Activated T-cell treated with anti-CD3 and anti-CD28 coated beads for 24 hours (primary cell): ENCODE measurements at regions not wholly inside any gene's neighbourhood (a gene's known extent, or its start where the extent isn't known, plus 50 kb on each side); places are given as distances from the start of the nearest gene placed in this dataset.

Source experiments
- DNase-seq: peaks from one replicate; pipeline ENCODE4 v3.0.0-alpha.2; 2020; ENCODE audit warnings: low read depth

- DNase-seq = no peak
Measured at GRCh38 chr2:234247453-234248180, 197.1 kb downstream of the SPP2 start.

DNA sequence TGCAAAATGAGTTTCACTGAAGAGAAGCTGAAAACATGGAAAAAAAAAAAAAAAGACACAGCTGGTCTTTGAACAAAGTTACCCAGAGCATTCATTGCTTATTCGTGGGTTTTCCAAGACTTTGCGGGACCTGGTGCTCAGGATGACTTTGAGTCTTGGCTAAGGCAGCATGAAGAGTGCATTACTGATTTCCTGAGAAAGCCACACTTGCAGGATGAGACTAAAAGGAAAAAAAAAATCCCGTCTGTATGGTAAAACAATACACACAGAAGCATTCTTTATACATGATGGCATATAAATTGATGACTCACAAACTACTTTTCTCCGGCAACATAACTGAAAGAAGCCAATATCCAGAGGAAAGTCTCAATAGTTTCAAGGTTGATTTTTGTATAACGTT lies 195.4 kb downstream of the SPP2 start:
- DNase-seq = no peak

DNA sequence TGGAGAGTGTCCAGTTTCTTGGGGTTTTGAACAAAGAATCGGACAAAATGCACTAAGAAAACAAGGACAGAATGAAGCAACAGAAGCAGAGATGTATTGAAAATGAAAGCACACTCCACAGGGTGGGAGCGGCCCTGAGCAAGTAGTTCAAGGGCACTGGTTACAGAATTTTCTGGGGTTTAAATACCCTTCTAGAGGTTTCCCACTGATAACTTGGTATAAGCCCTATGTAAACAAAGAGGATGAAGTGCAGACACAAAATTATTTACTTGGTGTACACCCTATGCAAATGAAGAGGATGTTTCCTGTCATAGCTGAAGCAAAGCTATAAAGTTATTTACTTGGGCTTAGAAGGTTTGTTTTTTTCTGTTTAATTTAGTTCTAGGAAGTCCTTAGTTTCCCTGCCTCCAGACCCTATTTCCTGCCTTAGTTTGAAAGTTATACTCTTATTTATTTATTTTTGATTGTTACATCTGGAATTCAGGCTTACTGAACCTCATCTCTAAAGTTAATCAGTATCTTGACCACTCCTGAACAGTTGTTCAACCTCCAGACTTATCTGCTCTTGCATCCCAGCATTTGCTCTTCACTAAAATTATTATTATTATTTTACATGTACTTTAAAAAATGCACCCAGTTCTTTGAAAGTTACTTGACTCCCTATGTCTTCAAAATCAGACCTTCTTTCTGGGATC lies 193.5 kb downstream of the SPP2 start:
- DNase-seq = no peak

GRCh38 chr2:234242459-234242836 lies 191.9 kb downstream of the SPP2 start:
- DNase-seq = no peak

GRCh38 chr2:234241656-234242458 lies 191.4 kb downstream of the SPP2 start:
- no peak for DNase-seq

DNA sequence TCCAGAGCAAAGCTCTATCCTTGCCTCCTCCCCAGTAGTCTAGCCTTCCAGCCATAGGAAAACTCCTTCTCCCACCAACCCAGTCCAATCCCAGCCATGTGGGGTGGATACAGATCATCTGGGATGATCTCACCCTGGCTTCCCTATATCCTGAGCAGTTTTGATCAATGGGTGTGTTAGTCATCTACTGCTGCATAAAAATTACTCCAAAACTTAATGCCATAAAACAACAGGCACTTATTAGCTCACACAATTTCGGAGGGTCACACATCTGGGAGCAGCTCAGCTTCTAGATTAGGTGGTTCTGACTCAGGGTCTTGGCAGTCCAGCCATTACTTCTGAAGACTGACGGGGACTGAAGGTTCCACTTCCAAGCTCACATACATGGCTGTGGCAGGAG lies 190.4 kb downstream of the SPP2 start:
- DNase-seq = no peak

GRCh38 chr2:234235191-234235590 lies 184.7 kb downstream of the SPP2 start:
- no peak for DNase-seq

GRCh38 chr2:234231460-234231859 lies 181.0 kb downstream of the SPP2 start:
- DNase-seq = no peak

GRCh38 chr2:234219046-234219310 lies 168.5 kb downstream of the SPP2 start:
- no peak for DNase-seq

- no peak for DNase-seq
Measured at GRCh38 chr2:234218266-234219045, 168.0 kb downstream of the SPP2 start.

- DNase-seq = no peak
Measured at GRCh38 chr2:234212534-234212933, 162.0 kb downstream of the SPP2 start.

DNA sequence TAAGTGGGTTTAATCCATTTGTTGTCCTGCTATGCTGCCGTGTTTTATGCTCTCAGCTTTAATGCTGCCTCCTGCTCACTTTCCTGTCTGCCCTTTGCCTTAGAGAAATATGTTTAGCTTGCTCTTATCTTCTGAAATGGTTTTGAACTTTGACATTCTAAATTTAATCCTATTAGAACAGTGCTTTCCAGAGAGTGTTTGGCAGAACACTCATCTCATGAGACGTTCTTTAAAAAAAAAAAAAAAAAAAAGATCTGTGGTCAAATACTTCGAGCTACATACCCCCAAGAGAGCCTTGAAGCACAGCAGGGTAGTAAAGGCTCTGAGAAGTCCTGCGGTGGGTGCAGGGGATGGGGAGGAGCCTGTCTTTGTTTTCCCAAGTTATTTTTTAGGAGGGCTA lies 161.3 kb downstream of the SPP2 start:
- no peak for DNase-seq

DNA sequence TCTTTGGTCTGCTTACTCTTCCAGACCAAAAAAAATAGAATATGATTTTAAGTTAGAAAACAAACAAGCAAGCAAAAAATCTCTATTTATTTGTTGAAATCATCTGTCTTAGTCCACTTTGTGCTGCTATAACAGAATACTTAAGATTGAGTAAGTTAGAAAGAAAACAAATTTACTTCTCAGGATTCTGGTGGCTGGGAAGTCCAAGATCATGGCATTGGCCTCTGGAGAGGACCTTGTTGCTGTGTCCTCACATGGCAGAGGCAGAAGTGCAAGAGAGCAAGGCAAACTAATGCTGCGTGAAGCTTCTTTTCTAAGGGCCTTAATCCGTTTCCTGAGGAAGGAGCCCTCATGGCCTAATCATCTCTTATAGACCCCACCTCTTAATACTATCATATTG lies 156.2 kb downstream of the SPP2 start:
- DNase-seq = no peak

DNA sequence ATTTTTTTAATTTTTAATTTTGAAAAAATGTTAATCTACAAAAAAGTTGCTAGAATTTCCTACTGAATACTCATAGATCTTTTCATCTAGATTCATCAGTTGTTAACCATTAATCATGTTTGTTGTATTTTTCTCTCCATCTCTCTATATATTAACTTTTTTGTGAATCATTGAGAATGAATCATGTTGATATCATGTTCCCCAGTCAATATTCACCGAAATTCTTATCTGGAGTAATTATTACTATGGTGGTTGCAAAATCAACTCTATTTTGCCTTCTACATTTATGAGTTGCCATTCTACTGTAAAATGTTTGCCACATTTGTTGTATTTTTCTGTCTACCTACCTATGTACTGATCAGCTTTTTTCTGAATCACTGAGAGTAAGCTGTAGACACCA lies 154.0 kb downstream of the SPP2 start:
- no peak for DNase-seq

- no peak for DNase-seq
Measured at GRCh38 chr2:234203135-234203984, 152.9 kb downstream of the SPP2 start.

DNA sequence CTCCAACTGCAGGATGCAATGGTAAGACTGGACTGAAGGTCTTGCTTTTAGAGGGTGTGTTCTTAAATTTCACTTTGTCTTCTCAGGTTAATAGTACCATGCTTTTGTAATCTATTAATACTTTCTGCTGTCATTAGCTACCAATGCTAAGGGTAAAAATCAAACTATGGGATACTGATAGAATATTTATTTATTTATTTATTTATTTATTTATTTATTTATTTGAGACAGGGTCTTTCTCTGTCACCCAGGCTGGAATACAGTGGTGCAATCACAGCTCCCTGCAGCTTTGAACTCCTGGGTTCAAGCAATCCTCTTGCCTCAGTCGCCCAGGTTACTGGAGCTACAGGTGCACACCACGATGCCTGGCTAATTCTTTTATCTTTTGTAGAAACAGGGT lies 152.1 kb downstream of the SPP2 start:
- DNase-seq = no peak

DNA sequence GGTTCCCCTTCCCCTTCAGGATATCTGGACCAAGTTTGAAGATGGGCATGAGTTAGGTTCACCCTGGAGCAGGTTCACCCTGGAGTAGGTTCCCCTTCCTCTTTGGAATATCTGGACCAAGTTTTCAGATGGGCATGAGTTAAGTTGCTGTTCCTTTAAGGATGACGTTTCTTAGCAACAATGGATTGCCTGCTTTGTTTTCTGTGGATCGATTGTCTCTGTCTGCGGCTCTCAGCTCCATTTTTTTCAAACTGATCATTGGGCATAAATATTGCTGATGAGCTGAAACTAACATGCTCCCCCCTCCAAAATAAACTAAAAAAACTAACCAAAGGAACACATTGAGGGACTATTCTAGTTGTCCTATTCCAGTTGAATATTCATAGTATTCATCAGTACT lies 149.5 kb downstream of the SPP2 start:
- DNase-seq = no peak

- DNase-seq = no peak
Measured at GRCh38 chr2:234198976-234199375, 148.5 kb downstream of the SPP2 start.

DNA sequence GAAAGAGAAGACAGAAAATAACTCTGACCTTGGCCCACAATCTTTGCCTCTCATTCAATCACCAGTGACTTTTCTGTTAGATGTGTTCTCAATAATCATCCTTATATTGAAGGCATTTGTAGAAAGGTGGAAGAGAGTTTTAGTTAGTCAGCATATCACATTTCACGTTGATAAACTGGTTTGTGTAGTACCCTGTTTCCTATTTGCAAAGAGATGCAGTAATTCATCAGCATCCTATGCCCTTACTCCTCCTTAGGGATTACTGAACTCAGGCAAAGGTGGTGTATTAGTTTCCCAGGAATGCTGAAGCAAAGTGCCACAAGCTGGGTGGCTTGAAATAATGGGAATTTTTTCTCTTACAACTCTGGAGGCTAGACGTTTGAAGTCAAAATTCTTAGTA lies 145.0 kb downstream of the SPP2 start:
- no peak for DNase-seq

DNA sequence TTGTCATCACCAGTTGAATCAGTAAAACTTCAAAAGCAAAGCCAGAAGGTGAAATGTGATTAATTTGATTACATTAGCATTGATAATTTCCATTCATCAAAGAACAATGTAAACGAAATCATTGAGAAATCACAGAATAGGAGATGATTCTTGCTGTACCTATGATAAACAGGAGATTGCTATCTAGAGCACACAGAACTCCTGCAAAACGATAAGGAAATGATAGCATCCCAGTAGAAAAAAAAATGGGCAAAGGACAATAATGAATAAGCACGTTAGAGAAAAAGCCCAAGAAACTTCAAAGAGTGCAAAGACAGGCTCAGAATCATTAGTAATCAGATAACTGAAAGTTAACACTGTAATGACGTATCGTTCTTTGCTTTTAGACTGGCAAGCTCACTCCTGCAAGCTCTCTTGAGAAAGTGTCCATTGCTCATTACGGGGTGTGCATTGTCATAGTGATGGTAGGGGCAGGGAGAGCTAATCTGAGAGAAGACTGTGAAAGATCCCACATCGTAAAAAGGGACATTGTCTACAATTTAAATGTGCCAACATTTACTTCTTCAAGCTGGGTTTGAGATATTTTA lies 143.6 kb downstream of the SPP2 start:
- no peak for DNase-seq

DNA sequence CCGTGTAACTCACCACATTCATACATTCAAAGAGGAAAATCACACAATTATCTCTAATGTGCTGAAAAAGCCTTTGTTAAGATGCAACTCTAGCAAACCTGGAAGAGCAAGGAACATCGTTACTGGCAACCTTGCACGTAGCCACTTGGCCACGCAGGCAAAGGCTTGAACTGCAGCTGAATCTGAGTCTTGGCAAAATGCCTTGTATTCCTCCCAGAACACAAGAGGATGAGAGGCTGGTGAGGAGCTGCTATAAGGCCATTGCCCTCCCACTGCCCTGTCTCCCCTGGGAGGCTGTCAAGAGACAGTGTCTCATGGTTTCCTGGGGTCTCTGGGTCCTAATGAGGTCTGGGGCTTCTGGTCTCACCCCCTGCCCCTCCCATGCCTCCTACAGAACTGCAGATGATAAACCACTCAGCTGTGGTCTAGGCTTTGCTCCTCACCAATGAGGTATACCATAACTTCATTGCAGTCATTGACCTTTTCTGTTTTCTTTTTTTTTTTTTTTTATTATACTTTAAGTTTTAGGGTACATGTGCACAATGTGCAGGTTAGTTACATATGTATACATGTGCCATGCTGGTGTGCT lies 141.4 kb downstream of the SPP2 start:
- no peak for DNase-seq
